HG03439 (cell line): ENCODE measurements at regions not wholly inside any gene's neighbourhood (a gene's known extent, or its start where the extent isn't known, plus 50 kb on each side); places are given as distances from the start of the nearest gene placed in this dataset.
"Not testable (repeated sequence)": the region's sequence is repeated elsewhere in the genome, so short reads cannot be mapped to it uniquely, and the experiment has no call there.

Source experiments
- ATAC-seq: cut with Tn5 transposase; IDR thresholded peaks from one replicate; pipeline ENCODE4 v1.9.1; 2021; ENCODE audit warnings: mild to moderate bottlenecking, moderate library complexity; ENCODE audit not compliant: unreplicated experiment

GRCh38 chr6:169918239-169918953 lies 167.0 kb downstream of the ERMARD start:
- ATAC-seq, result no peak

DNA sequence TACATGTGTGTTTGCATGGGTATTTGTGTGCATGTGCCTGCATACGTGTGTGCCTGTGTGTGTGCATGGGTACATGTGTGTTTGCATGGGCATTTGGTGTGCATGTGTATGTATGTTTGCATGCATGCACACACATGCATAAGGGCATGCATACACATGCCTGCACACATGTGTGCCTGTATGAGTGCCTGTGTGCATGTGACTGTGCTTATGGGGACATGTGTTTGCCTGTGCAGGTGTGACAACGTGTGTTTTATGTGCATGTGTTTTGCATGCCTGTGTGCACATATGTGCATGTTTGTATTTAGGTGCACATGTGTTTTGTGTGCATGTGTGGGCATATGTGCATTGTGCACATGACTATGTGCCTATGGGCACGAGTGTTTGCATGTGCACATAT lies 165.7 kb downstream of the ERMARD start:
- no peak for ATAC-seq

DNA sequence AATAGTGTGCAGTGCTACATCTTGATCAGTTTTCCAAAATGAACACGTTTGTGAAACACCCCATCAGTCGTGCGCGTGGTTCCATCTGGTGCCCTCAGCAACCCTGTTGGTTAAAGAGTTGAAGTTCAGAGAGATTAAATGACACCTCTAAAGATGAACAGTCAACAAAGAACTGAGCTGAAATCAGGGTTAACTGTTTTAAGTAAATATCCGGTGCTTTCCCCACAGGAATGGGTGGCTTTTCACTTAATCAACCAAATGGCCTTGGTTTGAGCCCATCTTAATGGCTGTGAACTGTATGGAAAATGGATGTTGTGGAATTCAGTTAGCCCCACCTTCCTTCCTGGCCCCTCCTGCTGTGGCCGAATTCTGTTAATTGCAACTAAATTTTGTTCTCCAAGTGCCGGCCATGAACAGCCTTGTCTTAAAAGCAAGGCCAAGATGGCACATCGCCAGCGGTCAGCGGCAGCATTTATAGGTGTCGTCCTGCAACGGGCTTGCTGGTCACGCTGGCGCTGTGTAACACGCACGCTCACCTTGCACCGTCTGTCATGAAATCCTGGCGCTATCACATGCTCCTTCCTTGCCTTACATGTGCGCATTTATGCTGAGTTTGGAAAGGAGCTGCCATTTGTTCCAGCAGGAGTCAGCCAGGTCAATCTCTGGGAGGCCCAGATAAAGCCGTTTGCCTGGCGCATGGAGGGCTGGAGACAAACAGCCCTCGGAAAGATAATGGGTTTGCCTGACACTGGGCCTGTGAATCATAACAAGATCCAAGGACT lies 164.5 kb downstream of the ERMARD start:
- no peak for ATAC-seq

DNA sequence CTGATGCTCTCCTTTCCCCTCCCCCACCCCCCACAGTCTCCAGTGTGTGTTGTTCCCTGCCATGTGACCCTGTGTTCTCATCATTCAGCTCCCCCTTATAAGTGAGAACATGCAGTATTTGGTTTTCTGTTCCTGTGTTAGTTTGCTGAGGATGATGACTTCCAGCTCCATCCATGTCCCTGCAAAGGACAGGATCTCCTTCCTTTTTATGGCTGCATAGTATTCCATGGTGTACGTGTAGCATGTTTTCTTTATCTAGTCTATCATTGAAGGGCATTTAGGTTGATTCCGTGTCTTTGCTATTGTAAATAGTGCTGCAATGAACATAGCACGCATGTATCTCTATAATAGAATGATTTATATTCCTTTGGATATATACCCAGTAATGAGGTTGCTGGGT lies 162.3 kb downstream of the ERMARD start:
- ATAC-seq, result not testable (repeated sequence)

- no peak for ATAC-seq
Observed at GRCh38 chr6:169913096-169913638, 161.7 kb downstream of the ERMARD start.

DNA sequence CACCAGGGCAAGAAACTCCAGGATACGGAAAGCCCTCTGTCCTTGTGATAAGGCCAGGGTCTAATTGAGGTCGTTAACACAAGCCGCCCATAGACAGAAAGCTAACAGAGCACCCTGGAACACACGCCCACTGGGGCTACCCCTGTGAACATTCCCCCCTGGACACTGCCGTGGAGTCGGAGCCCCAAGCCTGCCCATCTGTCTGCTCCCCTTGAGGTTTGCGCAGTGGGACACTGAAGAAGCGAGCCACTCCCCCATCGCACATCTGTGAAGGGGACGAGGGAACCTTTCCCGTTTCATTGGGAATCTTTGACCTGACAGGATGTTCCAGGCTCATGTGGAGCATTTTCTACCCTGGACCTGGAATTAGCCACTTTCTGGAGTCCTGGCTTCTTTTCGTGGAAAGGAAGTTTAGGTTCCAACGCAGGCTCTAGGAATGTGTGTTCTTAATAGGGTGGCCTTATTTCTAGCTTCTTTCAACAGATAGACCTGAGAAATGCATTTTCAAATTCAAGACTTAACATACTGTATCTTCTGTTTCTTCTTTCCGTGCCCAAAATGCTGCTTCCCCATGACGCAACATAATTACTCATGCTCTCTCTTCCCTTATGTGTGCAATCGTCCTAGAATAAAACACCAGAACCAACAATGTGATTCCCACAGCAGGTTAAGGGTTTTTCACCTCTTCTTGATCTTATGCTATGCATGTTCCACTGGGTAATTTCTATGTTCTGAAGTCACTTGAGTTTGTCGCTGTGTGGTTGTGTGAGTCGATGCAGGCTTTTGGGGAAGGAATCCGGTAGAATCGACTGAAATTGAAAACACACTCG lies 161.1 kb downstream of the ERMARD start:
- no peak for ATAC-seq

DNA sequence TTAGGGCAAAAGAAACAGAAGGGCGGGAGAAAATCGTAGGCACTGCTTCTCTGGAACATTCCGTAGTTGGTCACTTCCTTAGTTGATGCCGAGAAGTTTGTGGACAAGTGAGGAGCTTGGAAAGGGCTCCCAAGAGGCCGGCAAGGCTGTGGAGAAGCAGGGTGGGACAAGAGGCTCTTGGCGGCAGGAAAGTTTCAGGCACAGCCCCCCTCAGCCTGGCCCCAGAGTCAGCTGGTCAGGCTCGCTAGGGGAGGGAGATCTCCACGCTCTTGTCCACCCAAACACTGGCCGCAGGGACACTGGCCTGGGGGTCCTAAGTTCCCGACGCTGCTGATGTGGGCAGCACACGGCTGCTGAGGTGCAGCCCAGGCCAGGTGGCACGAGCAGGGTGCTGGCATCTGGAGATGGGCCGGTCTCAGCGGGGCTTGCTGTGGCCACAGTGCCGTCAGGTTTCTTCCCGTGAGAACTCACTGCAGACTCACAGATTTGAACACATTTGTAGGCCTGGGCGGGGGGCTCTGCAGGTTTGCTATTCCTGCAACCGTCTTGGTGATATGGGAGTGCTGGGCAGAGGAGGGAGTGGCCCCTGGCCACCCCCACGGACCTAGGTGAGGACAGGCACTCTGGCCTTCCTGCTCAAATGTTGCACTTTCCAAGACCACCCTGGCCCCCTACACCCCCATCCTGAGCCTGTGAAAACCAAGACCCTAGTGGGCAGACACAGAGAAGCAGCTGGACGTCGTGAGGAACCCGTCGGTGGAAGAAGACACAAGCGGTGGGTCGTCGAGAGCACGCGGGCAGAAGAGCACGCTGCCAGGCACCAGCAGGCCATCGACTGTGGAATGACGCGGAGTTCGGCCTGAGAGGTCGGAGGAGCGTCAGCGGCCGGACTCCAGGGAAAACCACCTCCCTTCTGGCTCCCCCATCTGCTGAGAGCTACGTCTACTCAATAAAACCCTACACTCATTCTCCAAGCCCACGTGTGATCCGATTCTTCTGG lies 160.1 kb downstream of the ERMARD start:
- ATAC-seq, result no peak

DNA sequence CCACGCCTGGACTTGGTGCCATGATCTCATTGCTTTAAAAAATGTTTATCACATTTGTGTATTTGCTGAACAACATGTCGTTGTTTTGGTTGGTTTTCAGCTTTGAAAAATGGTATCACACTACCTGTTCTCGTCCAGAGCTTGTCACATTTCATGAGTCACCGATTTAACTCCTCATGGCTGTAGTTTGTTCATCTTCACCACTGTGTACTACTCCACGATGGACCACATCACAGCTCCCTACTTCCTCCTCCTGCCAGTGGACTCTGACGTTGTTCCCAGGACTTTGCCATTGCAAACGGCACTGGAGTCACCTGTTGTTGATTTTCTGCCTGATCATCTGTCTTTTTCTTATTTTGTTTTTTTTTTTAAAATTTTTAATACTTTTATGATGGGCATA lies 157.7 kb downstream of the ERMARD start:
- ATAC-seq, result no peak

GRCh38 chr6:169908403-169908933 lies 157.0 kb downstream of the ERMARD start:
- ATAC-seq, result no peak

DNA sequence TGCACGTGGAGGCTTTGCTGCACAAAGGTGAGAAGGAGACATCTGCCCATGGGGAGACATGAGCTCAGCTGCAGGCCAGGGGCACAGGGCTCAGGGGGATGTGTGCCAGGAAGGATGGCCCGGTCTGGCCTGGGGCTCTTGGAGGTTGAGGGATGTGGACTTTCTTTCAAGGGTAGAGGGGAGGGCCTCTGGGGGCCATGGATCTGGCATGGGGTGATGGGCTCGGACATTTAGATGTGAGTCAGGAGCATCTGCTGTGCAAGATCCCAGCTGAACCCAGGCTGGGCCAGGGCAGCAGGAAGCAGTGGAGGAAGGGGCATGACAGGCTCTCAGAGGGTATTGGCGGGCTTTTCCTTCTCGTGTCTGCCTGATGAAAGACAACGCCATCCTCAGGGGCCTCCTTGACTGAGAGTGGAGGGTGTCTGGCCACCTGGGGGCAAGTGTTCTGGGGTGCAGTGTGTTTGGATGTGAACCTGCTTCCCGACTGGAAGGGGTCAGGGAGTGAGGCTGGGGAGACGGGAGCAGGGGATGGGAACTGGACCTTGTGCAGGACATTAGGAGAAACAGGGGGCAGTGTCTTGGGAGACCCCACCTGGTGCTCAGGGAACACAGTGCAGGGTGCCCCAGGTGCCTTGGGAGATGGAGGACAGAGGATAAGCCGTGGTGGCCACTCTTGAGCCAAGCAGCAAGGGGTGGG lies 156.1 kb downstream of the ERMARD start:
- ATAC-seq, result no peak

DNA sequence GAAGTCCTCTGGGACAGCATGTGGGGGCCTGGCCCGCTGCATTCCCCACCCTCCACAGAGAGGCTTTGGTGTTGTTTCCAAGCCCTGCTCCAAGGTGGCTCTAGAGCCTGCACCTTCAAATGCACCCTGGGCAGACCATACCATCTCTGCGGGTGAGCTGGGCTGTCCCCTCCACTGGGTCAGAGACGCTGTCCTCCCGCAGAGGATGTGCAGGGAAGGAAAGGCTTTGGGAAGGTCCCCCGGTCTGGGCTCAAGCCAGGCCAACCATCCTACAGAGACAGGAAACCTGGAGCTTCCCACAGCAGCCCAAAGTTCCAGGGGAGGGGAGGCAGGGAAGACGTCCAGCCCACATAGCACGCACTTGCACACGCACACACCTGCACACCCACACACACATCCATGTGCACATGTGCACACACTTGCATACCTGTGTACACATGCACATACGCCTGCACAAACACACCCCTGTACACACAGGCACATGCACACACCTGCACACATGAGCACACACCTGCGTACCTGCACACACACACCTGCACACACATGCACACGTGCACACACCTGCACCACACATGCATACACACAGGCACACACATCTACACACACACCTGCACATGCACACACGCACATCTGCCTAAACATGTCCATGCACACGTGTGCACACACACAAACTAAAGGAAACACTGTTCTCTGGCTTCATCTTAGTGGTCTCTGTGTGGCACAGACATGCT lies 155.4 kb downstream of the ERMARD start:
- ATAC-seq, result no peak

- ATAC-seq, result no peak
Observed at GRCh38 chr6:169906004-169906687, 154.7 kb downstream of the ERMARD start.

- ATAC-seq, result no peak
Observed at GRCh38 chr6:169905041-169905807, 153.8 kb downstream of the ERMARD start.

DNA sequence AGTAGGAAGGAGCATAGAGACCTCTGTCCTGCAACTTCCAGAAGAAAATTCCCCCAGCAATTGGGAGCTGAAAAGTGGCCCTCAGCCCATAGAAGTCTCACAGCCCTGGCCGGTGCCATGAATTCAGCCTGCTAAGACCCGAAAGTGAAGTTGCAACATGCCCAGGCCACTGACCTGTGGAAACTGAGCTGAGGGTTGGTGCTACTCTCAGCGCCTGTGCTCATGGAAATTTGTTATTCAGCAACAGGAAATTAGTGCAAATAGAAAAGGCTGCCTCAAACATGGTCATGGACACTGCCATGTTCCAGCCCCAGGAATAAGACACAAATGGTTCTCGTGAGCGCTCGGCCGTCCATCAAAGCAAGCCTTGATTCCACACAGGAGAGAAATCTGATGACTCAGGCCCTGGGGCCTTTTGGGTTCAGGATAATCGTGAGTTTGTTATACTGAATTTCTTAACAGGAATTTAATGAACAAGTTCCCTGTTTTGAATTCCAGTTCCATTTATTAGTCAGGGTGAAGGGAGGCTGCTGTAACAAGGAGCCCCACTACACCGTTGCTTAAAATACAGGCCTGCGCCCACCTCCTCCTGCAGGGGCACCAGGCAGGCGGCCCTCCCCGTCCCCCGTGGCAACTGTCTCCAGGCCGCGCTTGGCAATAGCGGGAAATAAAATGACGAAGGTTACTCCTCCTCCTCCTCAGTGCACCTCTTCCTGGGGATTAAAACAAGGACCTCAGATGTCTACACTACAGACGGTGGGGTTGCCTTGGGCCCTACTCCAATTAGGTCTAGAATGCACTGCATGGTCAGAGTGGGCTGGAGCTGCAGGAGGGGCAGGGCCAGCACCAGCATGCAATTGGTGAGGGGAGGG lies 152.9 kb downstream of the ERMARD start:
- no peak for ATAC-seq

GRCh38 chr6:169903122-169903521 lies 151.7 kb downstream of the ERMARD start:
- ATAC-seq, result no peak

- no peak for ATAC-seq
Observed at GRCh38 chr6:169902604-169903003, 151.2 kb downstream of the ERMARD start.
